GM12865 (cell line): ENCODE measurements at regions not wholly inside any gene's neighbourhood (a gene's known extent, or its start where the extent isn't known, plus 50 kb on each side); places are given as distances from the start of the nearest gene placed in this dataset.

Experiments
- DNase-seq: peaks from one replicate; pipeline ENCODE4 v3.0.0; 2010; ENCODE audit warnings: low read depth
- H3K4me3 ChIP-seq: 2 replicates; pipeline ENCODE4 v1.5.1; 2011; ENCODE audit warnings: mild to moderate bottlenecking, low read depth, low read length, control low read depth
- TF ChIP-seq, protein P1 (sequence below): IDR thresholded peaks from 2 replicates; pipeline ENCODE4 v1.5.1; 2011; ENCODE audit warnings: low read length, control low read depth, low read depth, inconsistent platforms; ENCODE audit not compliant: insufficient read depth; ENCODE audit errors: missing control alignments

DNA sequence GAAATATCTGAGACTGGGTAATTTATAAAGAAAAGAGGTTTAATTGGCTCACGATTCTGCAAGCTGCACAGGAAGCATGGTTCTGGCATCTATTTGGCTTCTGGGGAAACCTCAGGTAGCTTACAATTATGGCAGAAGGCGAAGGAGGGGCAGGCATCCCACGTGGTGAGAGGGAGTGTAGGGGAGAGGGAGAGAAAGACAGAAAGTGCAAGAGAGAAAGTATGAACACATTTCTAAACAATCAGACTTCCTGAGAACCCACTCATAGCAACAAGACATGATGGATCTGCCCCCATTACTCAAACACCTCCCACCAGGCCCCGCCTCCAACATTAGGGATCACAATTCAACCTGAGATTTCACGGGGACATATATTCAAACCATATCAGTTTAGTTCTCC is 107.4 kb downstream of the PERP start:
- TF ChIP-seq, protein P1, sequence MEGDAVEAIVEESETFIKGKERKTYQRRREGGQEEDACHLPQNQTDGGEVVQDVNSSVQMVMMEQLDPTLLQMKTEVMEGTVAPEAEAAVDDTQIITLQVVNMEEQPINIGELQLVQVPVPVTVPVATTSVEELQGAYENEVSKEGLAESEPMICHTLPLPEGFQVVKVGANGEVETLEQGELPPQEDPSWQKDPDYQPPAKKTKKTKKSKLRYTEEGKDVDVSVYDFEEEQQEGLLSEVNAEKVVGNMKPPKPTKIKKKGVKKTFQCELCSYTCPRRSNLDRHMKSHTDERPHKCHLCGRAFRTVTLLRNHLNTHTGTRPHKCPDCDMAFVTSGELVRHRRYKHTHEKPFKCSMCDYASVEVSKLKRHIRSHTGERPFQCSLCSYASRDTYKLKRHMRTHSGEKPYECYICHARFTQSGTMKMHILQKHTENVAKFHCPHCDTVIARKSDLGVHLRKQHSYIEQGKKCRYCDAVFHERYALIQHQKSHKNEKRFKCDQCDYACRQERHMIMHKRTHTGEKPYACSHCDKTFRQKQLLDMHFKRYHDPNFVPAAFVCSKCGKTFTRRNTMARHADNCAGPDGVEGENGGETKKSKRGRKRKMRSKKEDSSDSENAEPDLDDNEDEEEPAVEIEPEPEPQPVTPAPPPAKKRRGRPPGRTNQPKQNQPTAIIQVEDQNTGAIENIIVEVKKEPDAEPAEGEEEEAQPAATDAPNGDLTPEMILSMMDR: no peak
- no peak for DNase-seq
- H3K4me3 ChIP-seq: no peak overlapping the region

DNA sequence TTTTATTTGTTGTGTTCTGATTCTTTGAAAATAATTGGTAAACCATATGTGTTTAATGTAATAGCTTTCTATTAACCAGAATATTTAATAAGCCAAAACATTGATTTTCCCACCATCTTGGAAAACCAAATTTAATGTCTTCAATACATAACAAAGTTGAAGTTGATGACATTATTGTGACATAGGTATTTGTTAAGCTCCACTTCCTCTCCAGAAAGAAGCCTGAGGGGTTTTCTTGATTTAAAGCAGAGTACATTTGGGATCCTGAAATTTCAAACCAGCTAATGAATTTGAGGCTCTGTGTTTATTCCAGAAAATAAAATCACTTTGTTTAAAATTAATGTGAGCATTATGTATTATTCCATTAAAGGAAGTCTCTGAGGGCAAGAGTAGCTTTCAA is 106.3 kb downstream of the PERP start:
- TF ChIP-seq, protein P1: no peak
- no peak overlapping the region for H3K4me3 ChIP-seq
- DNase-seq: no peak

DNA sequence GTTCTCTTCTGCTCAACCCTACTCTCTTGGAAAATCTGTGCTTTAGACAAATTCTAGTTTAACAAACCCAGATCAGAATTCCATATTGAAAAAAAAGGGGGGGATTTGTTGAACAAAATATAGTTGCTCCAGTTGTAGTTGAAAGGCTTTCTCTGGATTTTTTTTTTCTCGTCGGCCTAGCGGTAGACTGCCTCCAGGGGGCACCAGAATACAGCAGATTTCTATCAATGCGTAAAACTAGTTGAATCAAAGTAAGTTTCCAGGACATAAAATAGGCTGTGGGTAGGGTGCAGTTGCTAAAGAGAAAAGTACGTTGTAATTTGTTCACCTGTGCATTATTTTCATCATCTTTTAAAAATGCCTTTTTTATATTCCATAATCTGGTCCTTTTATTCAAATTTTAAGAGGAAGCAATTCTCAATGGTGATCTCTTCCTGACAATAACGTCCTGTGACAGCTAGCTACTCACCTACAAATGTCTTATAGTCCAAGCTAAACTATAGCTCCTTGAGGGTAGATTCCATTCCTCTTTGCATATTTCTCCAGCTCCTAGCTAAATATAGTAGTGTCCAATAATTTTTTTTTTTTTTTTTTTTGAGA is 105.4 kb downstream of the PERP start:
- TF ChIP-seq, protein P1: peak; percentile 86
- no peak overlapping the region for H3K4me3 ChIP-seq
- peak; percentile 63 for DNase-seq

DNA sequence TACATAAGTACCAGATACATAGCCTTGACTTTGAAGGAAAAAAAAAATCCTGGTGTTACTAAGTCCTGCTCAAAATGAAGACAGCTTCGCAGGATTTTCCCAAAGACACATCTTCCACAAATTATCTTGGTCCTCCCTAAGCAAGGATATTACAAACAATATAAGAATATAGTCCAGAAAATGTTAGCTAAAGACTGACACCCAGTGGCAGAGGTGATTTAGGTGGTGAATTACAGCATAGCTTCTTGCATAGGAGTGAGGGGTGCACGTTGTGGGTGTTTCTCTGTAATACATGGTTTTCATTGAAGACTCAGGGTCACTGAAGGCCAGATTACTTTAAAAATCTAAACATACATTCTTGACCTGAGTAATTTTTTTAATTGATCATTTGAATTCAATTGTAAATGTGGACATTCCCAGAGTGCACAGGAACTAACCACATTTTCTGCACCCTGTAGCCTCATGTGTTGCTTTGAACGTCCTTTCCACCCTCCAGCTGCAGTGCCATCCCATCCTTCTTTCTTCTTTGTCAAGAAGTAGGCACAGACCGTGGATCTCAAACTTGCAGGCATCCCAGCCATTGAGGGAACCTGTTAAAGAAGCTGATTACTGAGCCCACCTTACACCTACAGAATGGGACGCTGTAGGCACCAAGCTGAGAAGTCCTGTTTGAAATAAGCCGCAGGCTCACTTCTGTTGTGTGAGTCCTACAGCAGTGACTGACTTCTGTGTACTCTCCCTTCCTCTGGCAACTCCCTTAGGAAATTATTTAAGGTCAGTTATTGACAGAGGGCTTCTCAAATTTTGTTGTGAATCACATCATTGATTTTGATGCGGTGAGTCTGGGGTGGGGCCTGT is 102.6 kb downstream of the PERP start:
- peak; percentile 53 for DNase-seq
- no peak overlapping the region for H3K4me3 ChIP-seq
- TF ChIP-seq, protein P1: peak; percentile 48

DNA sequence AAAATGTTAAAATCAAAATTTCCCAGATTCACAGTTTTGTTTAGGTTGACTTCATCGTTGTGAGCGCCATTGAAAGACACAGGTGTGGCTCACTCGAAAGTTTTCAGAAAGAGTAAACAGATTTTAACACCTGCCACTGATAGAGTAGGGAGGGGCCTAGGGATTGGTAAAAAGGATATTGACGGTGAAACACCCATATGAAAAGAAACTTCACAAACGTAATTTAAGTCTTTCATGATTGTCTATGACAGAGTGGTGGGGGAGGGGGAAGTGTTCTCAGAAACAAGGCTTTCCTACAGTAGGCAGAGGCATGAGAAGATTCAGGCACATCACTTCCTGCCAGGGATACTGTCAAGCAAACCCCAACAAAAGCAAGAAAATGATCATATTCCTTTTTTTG is 101.4 kb downstream of the PERP start:
- peak; percentile 52 for DNase-seq
- no peak overlapping the region for H3K4me3 ChIP-seq
- TF ChIP-seq, protein P1: no peak

DNA sequence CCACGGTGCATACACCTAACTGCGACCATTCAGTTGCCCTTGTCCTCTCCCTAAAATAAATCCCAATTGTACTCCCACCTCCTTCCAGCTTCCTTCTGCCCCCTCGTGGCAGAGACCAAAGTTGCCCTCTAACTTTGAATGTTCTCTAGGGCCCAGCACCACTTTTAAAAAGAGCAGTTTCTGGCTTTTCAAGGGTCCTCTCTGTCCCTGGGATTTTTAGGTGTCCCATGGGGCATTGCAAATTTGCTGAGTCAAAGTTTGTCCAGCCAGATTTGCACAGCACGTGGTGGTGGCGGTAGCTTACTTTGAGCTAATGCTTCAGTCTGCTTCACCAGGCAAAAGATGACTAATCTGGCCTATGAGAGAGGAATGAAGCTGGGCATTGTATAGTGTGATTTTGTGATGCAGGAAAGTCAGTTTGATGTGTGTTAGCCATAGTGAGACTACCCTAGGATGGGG is 100.2 kb downstream of the PERP start:
- no peak overlapping the region for H3K4me3 ChIP-seq
- TF ChIP-seq, protein P1: peak; percentile 66
- DNase-seq: peak; percentile 31
